Neutrophil (primary cell): ENCODE measurements at regions not wholly inside any gene's neighbourhood (a gene's known extent, or its start where the extent isn't known, plus 50 kb on each side); places are given as distances from the start of the nearest gene placed in this dataset.

Experiments used
- H3K27ac ChIP-seq: fragments of 200-600 bp; sonication (generic); 2 replicates; pipeline ENCODE4 v1.5.1; 2016; ENCODE audit warnings: mild to moderate bottlenecking, moderate library complexity
- H3K27me3 ChIP-seq: fragments of 200-600 bp; sonication (generic); 2 replicates; pipeline ENCODE4 v1.6.0; 2016; ENCODE audit warnings: mild to moderate bottlenecking
- H3K36me3 ChIP-seq: fragments of 200-600 bp; sonication (generic); 2 replicates; pipeline ENCODE4 v1.5.1; 2017
- H3K4me1 ChIP-seq, 2 experiments: fragments of 200-600 bp in 1 of 2; sonication (generic) in 1 of 2; 1 replicate in 1 of 2; 2 replicates in 1 of 2; pipeline versions ENCODE4 v1.5.1 to v1.6.1; 2013 to 2016; ENCODE audit warnings: low read depth in 1 of 2, low read length in 1 of 2, mild to moderate bottlenecking in 1 of 2, moderate library complexity in 1 of 2; ENCODE audit not compliant: control insufficient read depth in 1 of 2, insufficient read depth in 1 of 2
- H3K4me3 ChIP-seq, 2 experiments: fragments of 200-600 bp in 1 of 2; sonication (generic) in 1 of 2; 1 replicate in 1 of 2; 2 replicates in 1 of 2; pipeline ENCODE4 v1.5.1; 2013 to 2016; ENCODE audit warnings: low read depth in 1 of 2, low read length in 1 of 2, mild to moderate bottlenecking in 1 of 2, moderate library complexity in 1 of 2
- H3K9me3 ChIP-seq: fragments of 200-600 bp; sonication (generic); 2 replicates; pipeline ENCODE4 v1.5.1; 2016
- TF ChIP-seq, protein P1 (sequence below): fragments of 200-600 bp; sonication (generic); IDR thresholded peaks from 2 replicates; pipeline ENCODE4 v1.5.1; 2016; ENCODE audit warnings: antibody characterized with exemption

DNA sequence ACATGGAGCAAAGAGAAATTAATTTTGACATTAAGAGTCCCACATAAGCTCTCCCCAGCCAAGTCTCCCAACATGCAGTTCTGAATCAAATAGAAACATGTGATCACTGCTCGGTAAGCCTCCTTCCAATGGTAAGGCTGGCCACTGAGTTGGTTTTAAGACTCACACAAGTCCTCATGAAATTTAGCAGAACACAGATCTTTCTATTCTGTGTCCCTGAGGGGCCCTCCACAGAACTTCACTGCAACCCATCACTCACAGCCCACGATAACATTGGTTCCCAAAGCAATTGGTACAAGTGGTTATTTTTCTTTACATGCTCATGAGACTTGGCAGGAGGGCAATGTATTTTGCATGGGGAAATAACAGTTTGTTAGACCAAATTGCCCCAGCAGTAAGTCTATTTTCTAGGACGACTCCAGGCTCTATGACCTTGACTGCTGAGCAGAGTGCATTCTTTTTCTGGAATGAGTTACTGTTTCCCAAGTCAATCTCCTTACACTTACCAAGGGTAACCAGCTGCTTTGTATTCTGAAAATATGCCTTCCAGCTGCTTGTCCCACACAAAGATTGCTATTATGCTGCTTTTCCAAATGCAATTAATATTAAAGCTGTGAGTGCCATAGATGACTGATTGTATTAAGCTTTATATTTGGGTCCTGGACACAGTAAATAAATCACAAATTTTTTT lies 142.3 kb upstream of the TANK start:
- no peaks in the 10 kb centered on the region for H3K36me3 ChIP-seq
- TF ChIP-seq, protein P1, sequence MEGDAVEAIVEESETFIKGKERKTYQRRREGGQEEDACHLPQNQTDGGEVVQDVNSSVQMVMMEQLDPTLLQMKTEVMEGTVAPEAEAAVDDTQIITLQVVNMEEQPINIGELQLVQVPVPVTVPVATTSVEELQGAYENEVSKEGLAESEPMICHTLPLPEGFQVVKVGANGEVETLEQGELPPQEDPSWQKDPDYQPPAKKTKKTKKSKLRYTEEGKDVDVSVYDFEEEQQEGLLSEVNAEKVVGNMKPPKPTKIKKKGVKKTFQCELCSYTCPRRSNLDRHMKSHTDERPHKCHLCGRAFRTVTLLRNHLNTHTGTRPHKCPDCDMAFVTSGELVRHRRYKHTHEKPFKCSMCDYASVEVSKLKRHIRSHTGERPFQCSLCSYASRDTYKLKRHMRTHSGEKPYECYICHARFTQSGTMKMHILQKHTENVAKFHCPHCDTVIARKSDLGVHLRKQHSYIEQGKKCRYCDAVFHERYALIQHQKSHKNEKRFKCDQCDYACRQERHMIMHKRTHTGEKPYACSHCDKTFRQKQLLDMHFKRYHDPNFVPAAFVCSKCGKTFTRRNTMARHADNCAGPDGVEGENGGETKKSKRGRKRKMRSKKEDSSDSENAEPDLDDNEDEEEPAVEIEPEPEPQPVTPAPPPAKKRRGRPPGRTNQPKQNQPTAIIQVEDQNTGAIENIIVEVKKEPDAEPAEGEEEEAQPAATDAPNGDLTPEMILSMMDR = no peak
- H3K27ac ChIP-seq = no peak overlapping the region
- H3K27me3 ChIP-seq = no peaks in the 10 kb centered on the region
- H3K4me3 ChIP-seq = no peak overlapping the region
- H3K4me1 ChIP-seq = no peaks in the 10 kb centered on the region
- no peaks in the 10 kb centered on the region for H3K9me3 ChIP-seq

DNA sequence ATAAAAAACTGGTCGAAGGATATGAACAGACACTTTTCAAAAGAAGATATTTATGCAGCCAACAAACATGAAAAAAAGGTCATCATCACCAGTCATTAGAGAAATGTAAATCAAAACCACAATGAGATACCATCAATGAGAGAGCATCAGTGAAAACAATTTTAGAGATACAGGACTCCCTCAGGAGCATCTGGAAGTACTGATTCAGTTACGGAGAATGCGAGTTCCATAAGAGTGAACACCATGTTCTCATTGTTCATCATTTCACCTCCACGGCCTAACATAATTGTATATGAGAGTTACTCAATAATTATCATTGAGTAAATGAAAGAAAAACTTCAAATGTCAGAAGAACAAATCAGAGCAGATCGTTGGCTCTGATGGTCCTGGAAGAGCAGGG lies 140.9 kb upstream of the TANK start:
- H3K36me3 ChIP-seq = no peaks in the 10 kb centered on the region
- no peaks in the 10 kb centered on the region for H3K9me3 ChIP-seq
- H3K27ac ChIP-seq = no peak overlapping the region
- no peak overlapping the region for H3K4me3 ChIP-seq
- TF ChIP-seq, protein P1 = no peak
- no peaks in the 10 kb centered on the region for H3K4me1 ChIP-seq
- H3K27me3 ChIP-seq = no peaks in the 10 kb centered on the region

DNA sequence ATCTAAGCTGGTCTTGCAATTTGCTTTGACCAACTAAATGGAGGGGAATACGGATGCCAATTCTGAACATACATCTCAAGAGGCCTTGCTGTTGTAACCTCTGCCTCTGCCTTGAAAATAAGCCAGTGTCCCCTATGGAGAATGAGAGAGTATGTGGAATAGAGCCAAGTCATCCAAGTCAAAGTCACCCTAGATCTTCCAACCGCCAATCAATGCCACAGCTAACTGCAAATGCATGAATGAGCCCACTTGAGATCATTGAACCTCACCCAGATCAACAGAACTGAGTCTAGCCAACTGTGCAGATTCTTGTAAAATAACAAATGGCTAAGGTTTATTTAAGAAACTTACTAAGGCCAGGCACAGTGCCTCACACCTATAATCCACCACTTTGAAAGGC lies 139.8 kb upstream of the TANK start:
- Histone ChIP-seq H3K9me3 (no peaks in the 10 kb centered on the region), H3K4me1 (no peaks in the 10 kb centered on the region), H3K4me3 (no peak overlapping the region), H3K27ac (no peak overlapping the region), H3K27me3 (no peaks in the 10 kb centered on the region), H3K36me3 (no peaks in the 10 kb centered on the region)
- TF ChIP-seq, protein P1 = no peak

DNA sequence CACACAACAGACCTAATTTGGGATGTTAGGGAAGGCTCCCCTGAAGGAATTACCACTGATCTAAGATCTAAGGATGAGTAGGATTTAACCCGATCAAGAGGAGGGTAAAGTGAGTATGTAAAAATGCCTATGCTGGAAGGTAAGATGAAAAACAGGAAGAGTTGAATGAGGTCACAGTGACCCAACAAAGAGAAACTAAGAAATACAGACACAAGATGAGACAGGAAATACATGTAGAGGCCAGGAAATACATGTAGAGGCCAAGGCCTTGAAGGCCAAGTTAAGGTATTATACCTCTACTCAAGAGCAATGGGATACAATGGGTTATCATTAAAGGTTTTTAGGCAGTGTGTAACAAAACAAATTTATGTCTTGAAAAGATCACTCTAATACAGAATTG lies 131.6 kb upstream of the TANK start:
- no peaks in the 10 kb centered on the region for H3K4me1 ChIP-seq
- H3K27ac ChIP-seq = no peak overlapping the region
- H3K4me3 ChIP-seq = no peak overlapping the region
- TF ChIP-seq, protein P1 = no peak
- no peaks in the 10 kb centered on the region for H3K36me3 ChIP-seq
- no peaks in the 10 kb centered on the region for H3K9me3 ChIP-seq
- H3K27me3 ChIP-seq = no peaks in the 10 kb centered on the region

DNA sequence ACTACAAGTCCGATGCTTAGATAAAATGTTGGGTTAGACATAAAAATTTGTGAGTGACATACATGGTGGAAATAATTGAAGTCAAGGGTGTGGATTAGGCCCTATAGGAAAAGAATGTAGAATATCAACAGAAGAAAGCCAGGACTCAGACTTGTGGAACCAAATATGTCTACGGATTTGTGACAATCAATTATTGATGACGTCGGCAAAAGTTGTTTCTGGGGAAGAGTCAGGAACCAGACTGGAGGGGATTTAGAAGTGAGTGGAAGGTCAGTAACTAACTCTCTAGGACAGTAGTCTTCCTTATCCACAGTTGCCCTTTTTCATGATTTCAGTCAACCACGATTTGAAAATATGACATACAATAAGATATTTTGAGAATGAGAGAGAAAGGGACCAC lies 130.9 kb upstream of the TANK start:
- H3K9me3 ChIP-seq = no peaks in the 10 kb centered on the region

More for the DNA sequence above, 130.9 kb upstream of the TANK start:
- no peak overlapping the region for H3K4me3 ChIP-seq
- H3K27me3 ChIP-seq = no peaks in the 10 kb centered on the region
- no peaks in the 10 kb centered on the region for H3K4me1 ChIP-seq
- H3K36me3 ChIP-seq = no peaks in the 10 kb centered on the region
- H3K27ac ChIP-seq = no peak overlapping the region
- TF ChIP-seq, protein P1 = no peak
